Right ventricle myocardium superior (tissue), 1 donor: ENCODE measurements at regions not wholly inside any gene's neighbourhood (a gene's known extent, or its start where the extent isn't known, plus 50 kb on each side); places are given as distances from the start of the nearest gene placed in this dataset.

Experiments used
- ATAC-seq: fragments of 200-7000 bp; cut with Tn5 transposase; one replicate; pipeline ENCODE4 v1.9.1; 2020; ENCODE audit warnings: mild to moderate bottlenecking; ENCODE audit not compliant: poor library complexity
- DNase-seq: peaks from one replicate; pipeline ENCODE4 v3.0.0-alpha.2; 2020
- intact Hi-C: fragments of 100-400 bp; cut with DNase I; formaldehyde crosslinking; loops from one replicate; pipeline ENCODE4 v1.11.2; 2022
- donor health status: DM: no; HTN: yes; CAD: no; lungs with severe emphysema.

DNA sequence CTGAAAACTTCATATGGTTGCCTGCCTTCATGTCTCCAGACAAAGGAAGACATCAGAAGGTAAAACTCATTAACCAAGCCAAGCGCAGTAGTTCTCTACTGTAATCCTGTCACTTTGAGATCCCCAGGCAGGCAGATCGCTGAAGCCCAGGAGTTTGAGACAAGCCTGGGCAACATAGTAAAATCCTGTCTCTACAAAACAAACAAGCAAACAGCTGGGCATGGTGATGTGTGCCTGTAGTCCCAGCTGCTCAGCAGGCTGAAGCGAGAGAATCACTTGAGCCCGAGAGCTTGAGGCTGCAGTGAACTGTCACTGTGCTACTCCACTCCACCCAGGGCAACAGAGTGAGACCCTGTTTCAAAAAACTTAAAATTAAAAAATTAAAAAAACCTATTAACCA, 467.4 kb upstream of the SORCS1 start:
- intact Hi-C loops, result no loop called here

DNA sequence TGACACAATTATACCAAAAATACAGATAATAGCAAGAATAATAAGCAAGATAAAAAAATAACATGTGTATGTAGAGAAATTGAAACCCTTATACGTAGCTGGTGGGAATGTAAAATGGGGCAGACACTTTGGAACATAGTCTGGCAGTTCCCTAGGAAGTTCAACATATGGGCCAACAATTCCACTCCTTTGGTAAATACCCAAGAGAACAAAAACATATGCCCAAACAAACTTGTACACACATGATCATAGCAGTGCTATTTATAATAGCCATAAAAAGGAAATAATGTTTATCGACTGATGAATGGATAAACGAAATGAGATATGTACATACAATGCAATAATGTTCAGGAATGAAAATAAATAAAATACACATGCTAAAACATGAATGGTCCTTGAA, 462.4 kb upstream of the SORCS1 start:
- no peak for ATAC-seq
- intact Hi-C loops, result no loop called here
- no peak for DNase-seq

More for the DNA sequence above, 467.4 kb upstream of the SORCS1 start:
- no peak for ATAC-seq
- no peak for DNase-seq

DNA sequence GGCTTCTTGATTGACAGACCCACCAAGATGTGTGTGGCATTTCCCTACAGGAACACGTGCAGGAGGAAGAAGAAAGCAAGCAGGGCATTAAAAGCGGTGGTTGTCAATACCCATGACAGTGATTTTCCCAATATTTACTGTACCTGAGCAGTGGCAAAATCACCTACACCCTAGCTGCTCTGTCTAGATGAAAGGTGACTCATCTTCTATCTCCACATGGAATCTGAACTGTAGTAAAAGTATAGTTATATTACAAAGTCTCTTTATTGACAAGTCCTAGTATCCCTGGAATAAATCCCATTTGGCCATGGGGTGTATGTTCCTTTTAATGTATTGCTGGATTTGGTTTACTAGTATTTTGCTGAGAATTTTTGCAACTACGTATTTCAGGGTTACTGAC, 458.8 kb upstream of the SORCS1 start:
- DNase-seq (no peak), ATAC-seq (no peak)
- intact Hi-C loops, result no loop called here

DNA sequence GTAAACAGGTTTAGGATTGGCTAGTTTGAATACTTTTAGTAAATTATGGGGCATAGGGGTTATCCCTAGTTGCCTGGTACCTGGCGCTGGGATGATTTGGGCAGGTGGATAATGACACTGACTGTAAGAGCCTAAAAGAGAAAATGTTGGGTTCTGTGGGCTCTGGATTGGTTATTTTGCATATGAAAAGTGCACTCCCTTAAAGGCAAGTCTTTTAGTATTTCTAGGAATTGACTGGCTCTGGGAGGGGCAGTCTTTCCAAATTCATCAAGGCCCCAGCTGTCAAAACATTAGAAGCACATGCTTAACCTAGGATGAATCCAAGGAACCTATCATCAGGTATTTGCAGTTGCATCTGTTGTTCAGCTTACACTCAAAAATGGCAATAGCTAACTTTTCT, 454.6 kb upstream of the SORCS1 start:
- intact Hi-C loops, result no loop called here
- ATAC-seq, result no peak
- no peak for DNase-seq

DNA sequence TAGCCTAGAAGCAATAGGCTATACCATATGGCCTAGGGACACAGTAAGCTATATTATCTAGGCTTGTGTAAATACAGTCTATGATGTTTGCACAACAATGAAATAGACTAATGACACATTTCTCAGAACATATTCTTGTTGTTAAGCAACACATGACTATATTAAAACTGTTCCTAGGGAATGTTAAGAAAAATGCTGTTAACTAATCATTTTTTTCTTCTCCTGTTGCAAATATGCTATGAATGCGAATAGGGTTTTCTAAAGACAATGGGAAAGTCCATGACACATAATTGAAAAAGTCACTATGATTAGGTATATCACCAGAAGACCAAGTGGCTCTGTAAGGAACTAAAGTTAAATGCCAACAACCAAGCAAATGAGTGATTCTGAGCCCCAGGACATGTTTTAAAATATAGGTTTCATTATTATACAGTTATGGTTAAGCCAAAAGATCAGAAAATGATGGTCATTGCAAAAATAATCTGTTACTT, 454.0 kb upstream of the SORCS1 start:
- intact Hi-C loops, result no loop called here
- DNase-seq (no peak), ATAC-seq (no peak)

DNA sequence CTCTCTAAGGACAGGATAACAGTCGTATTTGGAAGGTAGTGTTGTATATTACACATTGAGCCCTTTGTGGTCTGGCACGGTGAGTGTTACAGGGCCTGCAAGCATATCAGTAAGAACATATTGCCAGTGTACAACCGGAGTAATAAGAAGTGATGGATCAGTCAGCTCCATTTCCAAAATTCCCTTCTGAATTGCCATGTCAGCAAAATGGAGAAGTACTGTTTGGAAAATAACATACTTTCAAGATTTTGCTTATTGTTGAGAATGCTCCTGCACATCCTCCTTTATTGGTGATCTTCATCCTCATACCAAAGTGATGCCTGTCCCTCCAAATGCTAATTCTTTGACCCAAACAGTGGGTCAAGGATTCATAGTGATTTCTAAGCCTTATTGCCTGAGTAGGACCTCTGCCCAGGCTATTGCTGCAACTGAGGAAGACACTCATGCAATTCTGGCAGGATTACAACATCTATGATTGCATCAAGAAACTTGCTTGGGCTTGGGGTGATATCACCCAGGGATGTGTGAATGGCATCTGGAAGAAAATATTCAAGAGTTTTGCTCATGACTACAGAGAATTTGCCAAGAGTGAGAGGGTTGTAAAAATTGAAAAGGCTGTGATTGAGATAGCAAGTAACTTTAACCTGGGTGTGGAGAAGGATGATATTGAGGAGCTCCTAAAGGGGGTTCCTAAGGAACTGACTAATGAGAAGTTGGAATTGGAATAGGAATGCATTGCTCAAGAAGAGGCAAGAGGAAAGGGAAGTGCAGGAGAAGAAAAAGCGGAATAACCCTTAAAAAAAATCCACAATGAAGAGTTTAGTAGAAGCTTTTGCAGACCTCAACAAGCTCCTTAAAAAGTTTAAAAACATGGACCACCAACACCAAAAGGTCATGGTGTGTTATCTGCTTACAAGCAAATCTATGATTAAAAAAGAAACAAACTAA, 452.2 kb upstream of the SORCS1 start:
- intact Hi-C loops, result no loop called here
- no peak for ATAC-seq

DNA sequence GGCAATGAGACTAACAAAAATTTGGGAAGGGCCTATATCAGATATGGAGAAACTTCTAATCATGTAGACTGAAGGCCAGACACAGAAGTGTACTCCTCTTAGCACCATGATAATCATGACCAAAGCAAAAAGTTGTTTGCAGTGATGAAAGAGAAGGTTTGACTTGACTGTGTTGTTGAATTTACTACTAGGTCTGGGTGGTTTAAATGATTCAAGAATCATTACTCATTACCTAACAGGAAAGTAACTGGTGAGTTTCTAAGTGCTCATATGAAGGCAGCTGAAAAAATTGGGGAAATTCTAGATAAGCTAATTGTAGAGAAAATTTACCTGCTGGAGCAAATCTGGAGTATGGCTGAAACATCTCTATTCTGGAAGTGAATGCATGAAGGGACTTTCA, 451.5 kb upstream of the SORCS1 start:
- intact Hi-C loops, result no loop called here
- ATAC-seq, result no peak

More for the DNA sequence above, 452.2 kb upstream of the SORCS1 start:
- DNase-seq, result no peak

DNA sequence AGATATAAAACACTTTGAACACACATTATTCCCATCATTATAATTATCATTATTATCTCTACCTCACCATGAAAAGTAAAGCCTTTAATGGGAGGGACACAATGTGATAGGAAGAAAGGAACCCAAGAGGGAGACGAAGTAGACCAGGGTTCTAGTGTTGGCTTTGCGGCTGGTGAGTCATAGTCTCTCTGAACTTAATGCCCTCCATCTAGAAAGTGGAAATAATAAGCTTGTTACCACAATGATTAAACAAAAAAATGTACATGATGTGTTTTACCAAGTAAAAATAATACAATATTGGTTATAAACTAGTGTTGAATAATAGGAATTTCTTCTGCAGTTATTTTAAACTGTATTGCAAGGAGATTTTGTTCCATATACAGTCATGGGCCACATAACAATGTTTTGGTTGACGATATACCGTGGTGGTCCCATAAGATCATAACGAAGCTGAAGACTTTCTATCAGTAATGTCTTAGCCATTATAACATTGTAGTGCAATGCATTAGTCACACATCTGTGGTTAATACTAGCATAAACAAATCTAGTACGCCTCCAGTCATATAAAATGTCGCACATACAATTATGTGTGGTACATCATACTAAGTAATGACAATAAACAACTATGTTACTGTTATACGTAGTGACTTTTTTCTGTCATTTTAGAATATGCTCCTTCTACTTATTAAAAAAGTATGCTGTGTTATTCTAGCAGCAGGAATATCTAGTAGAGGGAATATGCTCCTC, 450.6 kb upstream of the SORCS1 start:
- ATAC-seq (no peak), DNase-seq (no peak)
- intact Hi-C loops, result no loop called here

More for the DNA sequence above, 451.5 kb upstream of the SORCS1 start:
- DNase-seq, result no peak

DNA sequence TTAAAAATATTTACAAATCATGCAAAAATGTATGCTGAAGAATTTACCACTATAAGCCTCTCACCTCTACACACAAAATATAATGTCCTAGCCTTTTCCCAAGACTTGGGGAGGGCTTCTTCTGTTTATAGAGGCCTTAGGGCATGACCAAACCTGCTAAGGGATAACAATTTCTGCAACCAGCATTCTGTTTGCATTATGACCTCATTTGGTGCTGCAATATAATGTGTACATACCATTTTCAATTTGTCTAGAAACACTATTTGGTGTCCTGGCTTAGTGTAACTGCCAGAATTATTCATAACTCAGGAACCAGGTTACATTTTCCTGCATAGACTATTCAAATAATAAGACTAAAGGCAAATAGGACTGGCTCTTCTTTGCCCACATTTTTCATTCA, 446.6 kb upstream of the SORCS1 start:
- intact Hi-C loops, result no loop called here
- DNase-seq (no peak), ATAC-seq (no peak)

DNA sequence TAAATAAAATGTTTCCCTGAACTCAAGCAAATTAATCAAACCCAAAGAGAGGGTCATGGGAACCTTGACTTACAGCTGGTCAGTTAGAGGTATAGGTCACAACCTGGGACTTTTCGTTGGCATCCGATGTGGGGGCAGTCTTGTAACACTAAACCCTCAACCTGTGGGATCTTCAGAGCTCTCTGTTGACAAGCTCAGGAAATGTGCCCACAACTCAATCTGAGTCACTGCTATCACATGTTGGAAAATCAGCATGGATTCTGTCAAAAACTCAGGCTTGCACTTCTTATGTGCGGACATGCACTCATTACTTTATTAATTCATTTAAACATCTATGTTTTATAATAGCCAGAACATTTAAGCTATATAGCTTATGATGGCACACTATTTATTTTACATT, 424.6 kb upstream of the SORCS1 start:
- ATAC-seq (no peak), DNase-seq (no peak)
- intact Hi-C loops, result no loop called here

DNA sequence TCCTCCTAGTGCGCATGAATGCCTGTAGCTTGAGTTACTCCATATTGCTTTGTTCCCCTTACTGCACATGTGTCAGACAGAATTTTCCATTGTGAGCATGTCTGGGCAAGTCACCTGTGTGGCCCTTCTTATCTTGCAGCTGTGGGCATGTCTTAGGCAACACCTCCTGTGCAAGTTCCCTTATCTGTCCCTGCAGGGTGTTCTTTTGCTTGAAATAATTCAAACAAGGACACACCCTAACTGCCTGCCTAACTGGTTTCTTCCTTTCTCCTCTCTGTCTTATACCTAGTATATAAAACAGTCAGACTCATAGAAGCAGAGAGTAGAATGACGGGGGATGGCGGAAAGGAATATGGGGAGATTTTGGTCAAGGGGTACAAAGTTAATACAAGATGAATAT, 421.1 kb upstream of the SORCS1 start:
- DNase-seq (no peak), ATAC-seq (no peak)
- intact Hi-C loops, result no loop called here

DNA sequence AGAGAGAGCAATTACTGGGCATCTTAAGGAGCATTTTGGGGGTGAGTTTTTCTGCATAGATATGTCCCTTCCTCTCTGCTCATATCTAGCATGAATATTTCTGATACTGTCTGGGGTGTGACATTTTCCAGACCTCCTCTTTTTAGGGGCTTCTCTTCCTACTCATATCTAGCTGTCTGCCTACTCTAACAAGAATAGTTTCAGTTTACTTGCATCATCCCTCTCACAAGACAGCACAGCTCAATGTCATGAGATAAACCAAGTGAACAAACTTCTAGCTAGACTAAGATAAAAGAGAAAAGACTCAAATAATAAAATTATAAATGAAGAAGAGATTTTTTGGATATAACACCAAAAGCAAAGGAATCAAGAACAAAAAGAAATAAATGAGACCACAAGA, 419.5 kb upstream of the SORCS1 start:
- no peak for ATAC-seq
- intact Hi-C loops, result no loop called here
- DNase-seq, result no peak

DNA sequence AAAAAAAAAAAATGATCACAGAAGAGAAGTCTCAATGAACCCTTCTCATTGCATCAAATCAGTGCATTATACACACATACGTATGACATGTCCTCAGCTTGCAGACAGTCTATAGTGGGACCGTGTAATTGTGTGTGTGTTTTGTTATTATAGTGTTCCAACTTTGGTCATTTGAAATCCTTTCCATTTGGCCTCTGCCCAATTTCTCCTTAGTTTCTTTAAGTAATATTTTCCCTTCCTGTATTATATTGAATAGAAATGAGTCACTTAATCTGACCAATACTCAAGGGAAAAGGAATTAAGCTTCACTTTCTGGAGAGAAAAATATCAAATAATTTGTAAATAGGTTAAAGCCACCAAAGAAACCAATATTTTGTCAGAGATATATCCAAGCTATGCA, 415.5 kb upstream of the SORCS1 start:
- no peak for ATAC-seq
- no peak for DNase-seq
- intact Hi-C loops, result no loop called here

DNA sequence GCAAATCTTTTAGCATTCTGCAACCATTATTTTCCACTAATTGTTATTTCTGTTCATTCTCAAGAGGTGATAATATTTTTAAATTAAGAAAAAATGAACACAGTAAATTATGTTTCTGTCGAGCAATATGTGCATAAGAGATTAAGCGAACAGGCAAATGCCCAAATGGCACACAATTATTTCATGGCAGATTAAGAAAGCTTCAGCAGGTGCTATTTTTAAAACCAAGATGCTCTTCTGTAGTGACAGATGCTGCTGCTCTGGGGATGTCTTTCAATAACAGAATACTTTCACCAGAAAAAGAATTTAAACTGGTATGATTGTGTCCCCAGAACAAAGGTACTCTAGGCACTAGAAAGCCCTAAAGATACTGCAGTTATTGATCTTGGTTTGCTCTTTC, 412.7 kb upstream of the SORCS1 start:
- intact Hi-C loops, result no loop called here
- DNase-seq (no peak), ATAC-seq (no peak)

DNA sequence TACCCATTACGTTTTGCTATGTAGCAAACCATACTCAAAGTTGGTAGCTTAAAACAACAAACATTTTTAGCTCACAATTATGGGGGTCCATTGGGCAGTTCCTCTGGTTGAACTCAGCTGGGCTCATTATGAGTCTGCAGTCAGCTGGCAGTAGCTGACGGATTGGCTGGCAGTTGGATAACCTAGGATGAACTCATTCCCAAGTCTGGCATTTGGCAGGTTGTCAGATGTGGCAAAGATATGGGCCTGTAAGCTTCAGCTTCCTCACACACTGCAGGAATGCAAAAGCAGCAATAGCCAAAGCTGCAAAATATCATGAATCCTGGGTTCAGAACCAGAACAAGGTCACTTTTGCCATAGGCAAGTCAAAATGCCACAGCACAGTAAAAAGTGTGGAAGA, 412.2 kb upstream of the SORCS1 start:
- DNase-seq, result no peak
- intact Hi-C loops, result no loop called here

DNA sequence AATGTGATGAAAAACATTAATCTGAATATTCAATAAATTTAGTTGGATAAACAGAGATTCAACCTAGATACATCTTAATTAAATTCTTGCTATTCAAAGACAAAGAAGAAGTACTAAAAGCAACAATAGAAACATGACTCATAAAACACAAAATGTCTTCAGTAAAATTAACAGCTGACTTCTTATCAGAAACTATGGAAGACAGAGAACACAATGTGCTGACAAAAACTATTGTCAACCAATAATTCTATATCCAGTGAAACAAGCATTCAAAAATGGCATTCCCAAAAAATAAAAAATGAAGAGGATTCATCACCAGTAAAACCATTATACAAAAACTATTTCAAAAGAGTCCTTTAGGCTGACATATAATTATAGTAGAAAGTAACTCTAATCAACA, 400.5 kb upstream of the SORCS1 start:
- no peak for DNase-seq
- ATAC-seq, result no peak
- intact Hi-C loops, result no loop called here

More for the DNA sequence above, 412.2 kb upstream of the SORCS1 start:
- peak; percentile 92 for ATAC-seq

DNA sequence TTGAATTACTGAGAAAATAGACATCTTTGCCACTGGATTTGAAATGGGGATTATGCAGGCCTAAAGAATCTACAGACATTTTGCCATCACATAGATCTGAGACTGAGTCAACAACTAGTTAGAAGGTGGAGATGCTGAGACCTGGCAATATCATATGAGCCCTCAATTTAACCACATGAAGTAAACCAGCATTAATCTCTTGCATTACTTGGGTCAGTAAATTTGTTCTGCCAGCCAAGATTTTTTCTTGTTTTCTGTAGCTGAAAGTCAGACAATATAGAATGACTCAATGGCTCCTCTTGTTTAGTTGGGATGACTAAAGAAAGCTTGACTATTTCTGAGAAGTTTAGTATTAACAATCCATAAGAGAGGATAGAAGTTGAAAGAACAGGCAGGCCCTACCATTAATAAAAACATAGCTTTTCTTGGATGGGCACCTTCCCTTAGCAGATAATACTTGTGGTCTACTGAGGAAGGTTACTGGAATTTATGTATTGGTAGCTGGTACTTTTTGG, 396.7 kb upstream of the SORCS1 start:
- no peak for ATAC-seq
- no peak for DNase-seq
- intact Hi-C loops, result no loop called here

DNA sequence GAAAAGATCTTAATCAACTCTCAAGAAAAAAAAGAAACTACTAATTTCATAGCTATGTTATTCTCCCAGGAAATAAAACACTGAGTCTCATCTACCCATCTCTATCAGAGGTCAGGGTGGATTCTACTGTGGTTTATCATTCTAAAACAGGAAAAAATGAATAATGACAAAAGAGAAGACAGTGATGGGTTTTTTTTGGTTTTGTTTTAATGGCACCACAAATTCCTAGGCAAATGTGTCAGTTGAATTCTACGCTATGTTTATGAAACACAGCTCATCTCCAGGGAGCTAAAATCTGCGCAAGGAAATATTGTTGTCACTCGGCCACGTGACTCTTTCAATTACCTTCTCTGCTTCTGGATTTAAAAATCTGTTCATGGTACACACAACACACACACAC, 393.4 kb upstream of the SORCS1 start:
- intact Hi-C loops, result no loop called here
- DNase-seq, result no peak

DNA sequence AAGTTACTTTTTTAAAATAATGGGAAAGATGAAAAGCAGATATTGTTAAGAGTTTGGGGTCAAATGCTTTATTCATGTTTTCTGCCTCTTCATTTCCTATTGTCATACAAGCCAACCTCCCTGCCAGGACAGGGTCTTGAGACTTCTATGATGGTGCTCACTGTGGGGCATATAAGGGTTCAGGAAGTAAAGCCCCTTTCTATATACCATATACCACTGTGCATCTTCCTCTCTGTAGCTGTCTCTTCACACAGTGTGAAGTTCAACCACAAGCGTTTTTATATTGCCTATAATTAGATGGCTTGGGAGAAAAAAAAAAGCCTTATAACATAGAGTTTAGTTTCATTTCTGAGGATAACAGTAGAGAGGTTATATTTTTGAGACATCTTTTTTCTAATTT, 389.8 kb upstream of the SORCS1 start:
- intact Hi-C loops, result no loop called here

More for the DNA sequence above, 393.4 kb upstream of the SORCS1 start:
- ATAC-seq, result no peak

DNA sequence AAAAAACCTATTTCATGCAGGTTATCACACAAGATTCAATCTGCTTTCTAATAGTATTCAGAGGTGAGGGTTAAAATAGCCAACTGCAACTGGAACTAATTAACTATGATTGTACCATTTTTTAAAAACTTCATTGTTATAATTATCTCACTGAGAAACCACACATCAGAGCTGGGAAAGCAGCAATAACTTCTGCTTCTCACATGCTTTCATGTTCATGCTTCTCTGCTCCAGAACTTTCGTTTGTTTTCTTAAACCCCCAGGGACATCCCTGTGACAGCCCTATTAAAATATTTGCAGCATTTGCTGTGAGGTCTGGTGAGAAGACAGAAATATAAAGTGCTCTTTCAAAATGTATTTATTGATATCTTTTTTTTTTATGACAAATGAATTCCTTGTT, 389.0 kb upstream of the SORCS1 start:
- intact Hi-C loops, result no loop called here
- no peak for DNase-seq
- no peak for ATAC-seq

More for the DNA sequence above, 389.8 kb upstream of the SORCS1 start:
- ATAC-seq (no peak), DNase-seq (no peak)
